Astrocyte (in vitro differentiated cells and primary cell): ENCODE measurements at regions not wholly inside any gene's neighbourhood (a gene's known extent, or its start where the extent isn't known, plus 50 kb on each side); places are given as distances from the start of the nearest gene placed in this dataset.

ENCODE experiments used
- CTCF ChIP-seq: IDR thresholded peaks from 2 replicates; pipeline ENCODE4 v1.5.1; 2011; ENCODE audit warnings: low read depth, mild to moderate bottlenecking, inconsistent platforms, low read length, moderate library complexity; ENCODE audit not compliant: insufficient read depth
- EZH2 ChIP-seq: IDR thresholded peaks from 2 replicates; pipeline ENCODE4 v1.6.1; 2012; ENCODE audit warnings: mild to moderate bottlenecking, low read length, inconsistent platforms; ENCODE audit not compliant: insufficient read depth

GRCh38 chr4:31370866-31371465 is 650.8 kb downstream of the PCDH7 start:
- TF ChIP-seq CTCF (peak; percentile 80), EZH2 (no peak)
